ENCODE measurements at regions not wholly inside any gene's neighbourhood (a gene's known extent, or its start where the extent isn't known, plus 50 kb on each side); places are given as distances from the start of the nearest gene placed in this dataset.

DNA sequence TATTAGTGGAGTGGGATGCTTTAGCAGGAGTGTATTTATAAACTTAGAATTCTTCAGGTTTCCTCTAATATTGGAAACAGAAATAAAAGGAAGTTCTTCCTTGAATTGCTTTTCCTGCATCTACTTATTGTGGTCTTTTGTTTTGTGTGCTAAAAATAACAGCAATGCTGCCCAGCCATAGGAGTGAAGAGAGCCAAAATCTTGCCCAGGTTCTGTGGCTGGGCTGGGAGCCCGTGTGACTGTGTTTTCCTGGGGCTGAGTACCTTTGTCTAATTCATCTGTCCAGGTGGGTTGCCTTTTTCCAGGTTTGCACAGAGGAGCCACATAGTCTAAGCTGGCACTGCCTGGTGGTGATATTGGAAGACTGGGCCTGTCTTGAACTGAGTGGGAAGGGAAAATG lies 179.7 kb upstream of the ADAMTSL1 start:
- TF ChIP-seq, protein P1, sequence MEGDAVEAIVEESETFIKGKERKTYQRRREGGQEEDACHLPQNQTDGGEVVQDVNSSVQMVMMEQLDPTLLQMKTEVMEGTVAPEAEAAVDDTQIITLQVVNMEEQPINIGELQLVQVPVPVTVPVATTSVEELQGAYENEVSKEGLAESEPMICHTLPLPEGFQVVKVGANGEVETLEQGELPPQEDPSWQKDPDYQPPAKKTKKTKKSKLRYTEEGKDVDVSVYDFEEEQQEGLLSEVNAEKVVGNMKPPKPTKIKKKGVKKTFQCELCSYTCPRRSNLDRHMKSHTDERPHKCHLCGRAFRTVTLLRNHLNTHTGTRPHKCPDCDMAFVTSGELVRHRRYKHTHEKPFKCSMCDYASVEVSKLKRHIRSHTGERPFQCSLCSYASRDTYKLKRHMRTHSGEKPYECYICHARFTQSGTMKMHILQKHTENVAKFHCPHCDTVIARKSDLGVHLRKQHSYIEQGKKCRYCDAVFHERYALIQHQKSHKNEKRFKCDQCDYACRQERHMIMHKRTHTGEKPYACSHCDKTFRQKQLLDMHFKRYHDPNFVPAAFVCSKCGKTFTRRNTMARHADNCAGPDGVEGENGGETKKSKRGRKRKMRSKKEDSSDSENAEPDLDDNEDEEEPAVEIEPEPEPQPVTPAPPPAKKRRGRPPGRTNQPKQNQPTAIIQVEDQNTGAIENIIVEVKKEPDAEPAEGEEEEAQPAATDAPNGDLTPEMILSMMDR (IDR thresholded peaks at IDR 0.05): no peak
- TF ChIP-seq POLR2A (IDR thresholded peaks at IDR 0.05): no peak

All from esophagus squamous epithelium (tissue), 4 donors.